HCT116 (cell line): ENCODE measurements at regions not wholly inside any gene's neighbourhood (a gene's known extent, or its start where the extent isn't known, plus 50 kb on each side); places are given as distances from the start of the nearest gene placed in this dataset.

Source experiments
- ATAC-seq: fragments of 200-7000 bp; cut with Tn5 transposase; 2 replicates; pipeline ENCODE4 v1.9.1; 2020; ENCODE audit warnings: mild to moderate bottlenecking, moderate library complexity
- BruUV-seq: library from RNA; stranded (reverse); fragments of 400-500 nt; replicated peaks from 2 replicates; lab custom pipeline; 2021; lab: Mats Ljungman, UMichigan
- CTCF ChIA-PET: fragments of 300-600 bp; sonication (Branson Sonifier 250); formaldehyde crosslinking; loops from one replicate; lab custom pipeline; 2021; ENCODE audit warnings: antibody characterized with exemption; lab: Charles Lee
- POLR2A ChIA-PET: fragments of 300-600, 350-600 bp; sonication (Branson Sonifier 250); formaldehyde crosslinking; loops from one replicate; lab custom pipeline; 2021; ENCODE audit warnings: antibody characterized with exemption; lab: Charles Lee
- RAD21 ChIA-PET, 2 experiments: fragments of 300-600 bp; sonication (Branson Sonifier 250); formaldehyde crosslinking; loops; one replicate each; lab custom pipeline; 2023; ENCODE audit warnings: low total read pairs in 2 of 2; ENCODE audit not compliant: uncharacterized antibody in 2 of 2, unreplicated experiment in 2 of 2, low non-redundant PET in 1 of 2; lab: Charles Lee
- DNase-seq: peaks from one replicate; pipeline ENCODE4 v3.0.0-alpha.2; 2010; ENCODE audit warnings: low read depth, low spot score
- H2AFZ ChIP-seq: fragments of 200-600 bp; shearing (Covaris generic), sonication (generic); 2 replicates; pipeline ENCODE4 v1.6.1; 2017; ENCODE audit warnings: low read depth, mixed run types, mixed read lengths, antibody characterized with exemption, low read length; ENCODE audit not compliant: poor library complexity, severe bottlenecking
- H3K27ac ChIP-seq: 2 replicates; pipeline ENCODE4 v1.5.1; 2012; ENCODE audit warnings: low read depth, low read length
- H3K27me3 ChIP-seq: fragments of 200-600 bp; sonication (generic); 2 replicates; pipeline ENCODE4 v1.6.1; 2016; ENCODE audit warnings: mixed run types, low read length, mixed read lengths; ENCODE audit not compliant: insufficient read depth
- H3K36me3 ChIP-seq, 2 experiments: fragments of 200-500 bp in 1 of 2; fragments of 200-600 bp in 1 of 2; sonication (Bioruptor generic) in 1 of 2; sonication (generic) in 1 of 2; 2 replicates each; pipeline versions ENCODE4 v1.5.1 to v1.6.1; 2014 to 2016; ENCODE audit warnings: low read length in 2 of 2, inconsistent platforms in 1 of 2, mixed read lengths in 1 of 2, mixed run types in 1 of 2; ENCODE audit not compliant: insufficient read depth in 2 of 2, control insufficient read depth in 1 of 2
- H3K4me1 ChIP-seq, 2 experiments: fragments of 200-600 bp in 1 of 2; sonication (generic) in 1 of 2; 2 replicates each; pipeline versions ENCODE4 v1.5.1 to v1.6.1; 2012 to 2017; ENCODE audit warnings: low read length in 2 of 2, inconsistent platforms in 1 of 2, mild to moderate bottlenecking in 1 of 2, mixed read lengths in 1 of 2, mixed run types in 1 of 2, moderate library complexity in 1 of 2; ENCODE audit not compliant: insufficient read depth in 2 of 2, control insufficient read depth in 1 of 2
- H3K4me2 ChIP-seq: fragments of 200-600 bp; sonication (generic); 2 replicates; pipeline ENCODE4 v1.6.1; 2017; ENCODE audit warnings: mixed run types, low read length, mixed read lengths
- H3K4me3 ChIP-seq, 2 experiments: fragments of 200-600 bp in 1 of 2; sonication (generic) in 1 of 2; replicated peaks in 1 of 2; 2 replicates each; pipeline ENCODE4 v1.5.1; 2011 to 2016; ENCODE audit warnings: low read length in 2 of 2, control low read depth in 1 of 2, low read depth in 1 of 2, mild to moderate bottlenecking in 1 of 2, mixed read lengths in 1 of 2, mixed run types in 1 of 2
- H3K79me2 ChIP-seq: fragments of 200-600 bp; sonication (generic); 2 replicates; pipeline ENCODE4 v1.6.1; 2017; ENCODE audit warnings: mild to moderate bottlenecking, mixed run types, low read length, moderate library complexity, mixed read lengths; ENCODE audit not compliant: insufficient read depth
- H3K9ac ChIP-seq: fragments of 200-600 bp; sonication (generic); 2 replicates; pipeline ENCODE4 v1.6.1; 2016; ENCODE audit warnings: low read length, mixed read lengths
- H3K9me2 ChIP-seq: fragments of 200-600 bp; sonication (generic), shearing (Covaris generic); 2 replicates; pipeline ENCODE4 v1.6.1; 2017; ENCODE audit warnings: mixed run types, mild to moderate bottlenecking, moderate library complexity; ENCODE audit not compliant: insufficient read depth
- H3K9me3 ChIP-seq, 2 experiments: fragments of 200-500 bp in 1 of 2; fragments of 200-600 bp in 1 of 2; sonication (Bioruptor generic) in 1 of 2; sonication (generic) in 1 of 2; 2 replicates each; pipeline ENCODE4 v1.6.1; 2014 to 2017; ENCODE audit warnings: low read length in 2 of 2, mixed read lengths in 2 of 2, inconsistent platforms in 1 of 2, low read depth in 1 of 2, mild to moderate bottlenecking in 1 of 2, mixed run types in 1 of 2, moderate library complexity in 1 of 2; ENCODE audit not compliant: control insufficient read depth in 1 of 2, insufficient read depth in 1 of 2
- H4K20me1 ChIP-seq: fragments of 200-600 bp; sonication (generic), shearing (Covaris generic); 2 replicates; pipeline ENCODE4 v1.6.1; 2017; ENCODE audit warnings: mixed run types, mild to moderate bottlenecking, moderate library complexity; ENCODE audit not compliant: insufficient read depth
- CEBPB ChIP-seq: IDR thresholded peaks from 2 replicates; pipeline ENCODE4 v1.6.1; 2012; ENCODE audit warnings: low read depth
- ELF1 ChIP-seq: IDR thresholded peaks from 2 replicates; pipeline ENCODE4 v1.6.1; 2012; ENCODE audit warnings: low read depth, borderline replicate concordance
- RAD21 ChIP-seq: IDR thresholded peaks from 2 replicates; pipeline ENCODE4 v1.6.1; 2012; ENCODE audit warnings: low read depth, mild to moderate bottlenecking
- SIN3A ChIP-seq: IDR thresholded peaks from 2 replicates; pipeline ENCODE4 v1.6.1; 2012; ENCODE audit warnings: low read depth
- SRF ChIP-seq: IDR thresholded peaks from 2 replicates; pipeline ENCODE4 v1.6.1; 2012; ENCODE audit warnings: low read depth
- TCF7L2 ChIP-seq: IDR thresholded peaks from 2 replicates; pipeline ENCODE4 v1.7.0; 2011; ENCODE audit warnings: borderline replicate concordance, inconsistent platforms; ENCODE audit not compliant: insufficient read depth, insufficient read length; ENCODE audit errors: extremely low read depth
- intact Hi-C: fragments of 100-400 bp; cut with micrococcal nuclease; formaldehyde crosslinking; loops from 2 replicates; pipeline ENCODE4 v1.10.0; 2022
- TF ChIP-seq, protein P1 (sequence below): IDR thresholded peaks from 2 replicates; pipeline ENCODE4 v1.6.1; 2011; ENCODE audit warnings: mild to moderate bottlenecking, low read length, moderate library complexity; ENCODE audit not compliant: insufficient replicate concordance; ENCODE audit errors: extremely low read depth
- TF ChIP-seq, protein P2 (sequence below): IDR thresholded peaks from 2 replicates; pipeline ENCODE4 v1.6.1; 2012
- TF ChIP-seq, protein P3 (sequence below), 3 experiments: fragments of 200-600 bp in 1 of 3; sonication (generic) in 1 of 3; IDR thresholded peaks in 2 of 3; conservative IDR thresholded peaks in 1 of 3; 2 replicates each; pipeline ENCODE4 v1.5.1; 2012 to 2017; ENCODE audit warnings: low read depth in 2 of 3, low read length in 2 of 3, antibody characterized with exemption in 1 of 3, borderline replicate concordance in 1 of 3, control low read depth in 1 of 3, mild to moderate bottlenecking in 1 of 3, mixed read lengths in 1 of 3, mixed run types in 1 of 3, moderate library complexity in 1 of 3; ENCODE audit not compliant: insufficient read depth in 1 of 3

DNA sequence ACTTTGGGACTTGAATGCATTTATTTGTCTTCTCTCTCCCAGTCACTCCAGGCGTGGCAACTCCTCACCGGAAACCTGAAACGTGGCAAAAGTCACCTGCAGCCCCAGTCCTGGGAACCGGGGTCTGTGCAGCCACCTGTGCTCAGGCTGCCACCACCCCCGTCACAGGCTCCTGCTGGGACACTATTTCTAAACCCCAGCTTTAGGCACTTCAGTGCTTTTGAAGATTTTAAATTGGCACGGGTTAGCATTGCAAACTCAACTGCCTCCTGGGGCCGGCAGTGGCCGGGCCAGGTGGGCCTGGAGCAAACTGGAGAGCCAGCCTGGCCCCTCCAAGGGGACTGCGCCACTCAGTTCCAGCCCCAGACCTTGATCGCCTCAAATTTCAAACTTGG, 146.7 kb upstream of the IQSEC1 start:
- intact Hi-C loops: no loop called here
- RAD21 ChIA-PET: no interaction called here
- Histone ChIP-seq H4K20me1 (no peaks in the 10 kb centered on the region), H3K4me1 (peaks cover 14 to 43% of the 10 kb centered on the region in 2 experiments), H3K9me2 (no peaks in the 10 kb centered on the region), H3K36me3 (no peaks in the 10 kb centered on the region), H2AFZ (no peak overlapping the region), H3K9me3 (no peaks in the 10 kb centered on the region), H3K27ac (no peak overlapping the region), H3K27me3 (no peaks in the 10 kb centered on the region), H3K4me3 (no peak overlapping the region), H3K9ac (no peak overlapping the region), H3K4me2 (no peak overlapping the region), H3K79me2 (no peaks in the 10 kb centered on the region)
- DNase-seq (no peak), ATAC-seq (no peak)
- CTCF ChIA-PET: no interaction called here
- no TSS peak for BruUV-seq
- POLR2A ChIA-PET: no interaction called here
- no peak for TF ChIP-seq RAD21
- TF ChIP-seq SIN3A: no peak
- TF ChIP-seq, protein P1, sequence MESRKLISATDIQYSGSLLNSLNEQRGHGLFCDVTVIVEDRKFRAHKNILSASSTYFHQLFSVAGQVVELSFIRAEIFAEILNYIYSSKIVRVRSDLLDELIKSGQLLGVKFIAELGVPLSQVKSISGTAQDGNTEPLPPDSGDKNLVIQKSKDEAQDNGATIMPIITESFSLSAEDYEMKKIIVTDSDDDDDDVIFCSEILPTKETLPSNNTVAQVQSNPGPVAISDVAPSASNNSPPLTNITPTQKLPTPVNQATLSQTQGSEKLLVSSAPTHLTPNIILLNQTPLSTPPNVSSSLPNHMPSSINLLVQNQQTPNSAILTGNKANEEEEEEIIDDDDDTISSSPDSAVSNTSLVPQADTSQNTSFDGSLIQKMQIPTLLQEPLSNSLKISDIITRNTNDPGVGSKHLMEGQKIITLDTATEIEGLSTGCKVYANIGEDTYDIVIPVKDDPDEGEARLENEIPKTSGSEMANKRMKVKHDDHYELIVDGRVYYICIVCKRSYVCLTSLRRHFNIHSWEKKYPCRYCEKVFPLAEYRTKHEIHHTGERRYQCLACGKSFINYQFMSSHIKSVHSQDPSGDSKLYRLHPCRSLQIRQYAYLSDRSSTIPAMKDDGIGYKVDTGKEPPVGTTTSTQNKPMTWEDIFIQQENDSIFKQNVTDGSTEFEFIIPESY: no peak
- TF ChIP-seq, protein P2, sequence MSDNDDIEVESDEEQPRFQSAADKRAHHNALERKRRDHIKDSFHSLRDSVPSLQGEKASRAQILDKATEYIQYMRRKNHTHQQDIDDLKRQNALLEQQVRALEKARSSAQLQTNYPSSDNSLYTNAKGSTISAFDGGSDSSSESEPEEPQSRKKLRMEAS: no peak
- no peak for TF ChIP-seq SRF
- TF ChIP-seq, protein P3, sequence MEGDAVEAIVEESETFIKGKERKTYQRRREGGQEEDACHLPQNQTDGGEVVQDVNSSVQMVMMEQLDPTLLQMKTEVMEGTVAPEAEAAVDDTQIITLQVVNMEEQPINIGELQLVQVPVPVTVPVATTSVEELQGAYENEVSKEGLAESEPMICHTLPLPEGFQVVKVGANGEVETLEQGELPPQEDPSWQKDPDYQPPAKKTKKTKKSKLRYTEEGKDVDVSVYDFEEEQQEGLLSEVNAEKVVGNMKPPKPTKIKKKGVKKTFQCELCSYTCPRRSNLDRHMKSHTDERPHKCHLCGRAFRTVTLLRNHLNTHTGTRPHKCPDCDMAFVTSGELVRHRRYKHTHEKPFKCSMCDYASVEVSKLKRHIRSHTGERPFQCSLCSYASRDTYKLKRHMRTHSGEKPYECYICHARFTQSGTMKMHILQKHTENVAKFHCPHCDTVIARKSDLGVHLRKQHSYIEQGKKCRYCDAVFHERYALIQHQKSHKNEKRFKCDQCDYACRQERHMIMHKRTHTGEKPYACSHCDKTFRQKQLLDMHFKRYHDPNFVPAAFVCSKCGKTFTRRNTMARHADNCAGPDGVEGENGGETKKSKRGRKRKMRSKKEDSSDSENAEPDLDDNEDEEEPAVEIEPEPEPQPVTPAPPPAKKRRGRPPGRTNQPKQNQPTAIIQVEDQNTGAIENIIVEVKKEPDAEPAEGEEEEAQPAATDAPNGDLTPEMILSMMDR (IDR thresholded peaks at IDR 0.05 in 2 of 3, conservative IDR thresholded peaks at IDR 0.05 in 1 of 3; ENCODE audit: borderline replicate concordance in 1 of 3, insufficient read depth in 1 of 3, low read depth in 2 of 3, low read length in 2 of 3): no peak
- TF ChIP-seq CEBPB: no peak
- TF ChIP-seq TCF7L2: no peak
- no peak for TF ChIP-seq ELF1
